HEK293 (cell line): ENCODE measurements at regions not wholly inside any gene's neighbourhood (a gene's known extent, or its start where the extent isn't known, plus 50 kb on each side); places are given as distances from the start of the nearest gene placed in this dataset.

Experiments
- CTCF ChIA-PET: fragments of 350-600 bp; formaldehyde crosslinking; extraction: SDS; loops from one replicate; lab custom pipeline; 2021; ENCODE audit warnings: antibody characterized with exemption; lab: Yijun Ruan, JAX
- POLR2A ChIA-PET: fragments of 300-600 bp; formaldehyde crosslinking; extraction: SDS; loops from one replicate; lab custom pipeline; 2020; ENCODE audit warnings: antibody characterized with exemption, inconsistent platforms; lab: Yijun Ruan, JAX
- H3K27ac ChIP-seq: fragments of 200-500 bp; sonication (Bioruptor generic); 2 replicates; pipeline ENCODE4 v1.5.1; 2014; ENCODE audit warnings: low read depth, low read length, control low read depth, inconsistent platforms; ENCODE audit errors: extremely low read depth
- H3K36me3 ChIP-seq, 2 experiments: fragments of 200-500 bp in 1 of 2; sonication (Bioruptor generic) in 1 of 2; 1 replicate in 1 of 2; 2 replicates in 1 of 2; pipeline ENCODE4 v1.5.1; 2014 to 2017; ENCODE audit warnings: inconsistent platforms in 2 of 2, low read length in 2 of 2; ENCODE audit not compliant: control insufficient read depth in 2 of 2, insufficient read depth in 1 of 2
- H3K4me1 ChIP-seq: fragments of 200-500 bp; sonication (Bioruptor generic); 2 replicates; pipeline ENCODE4 v1.5.1; 2014; ENCODE audit warnings: mild to moderate bottlenecking, low read length, inconsistent platforms; ENCODE audit not compliant: control insufficient read depth, insufficient read depth
- H3K4me3 ChIP-seq: 2 replicates; pipeline ENCODE4 v1.5.1; 2011; ENCODE audit warnings: low read depth, mild to moderate bottlenecking, control low read depth, low read length, moderate library complexity
- H3K9me3 ChIP-seq: fragments of 200-500 bp; sonication (Bioruptor generic); 2 replicates; pipeline ENCODE4 v1.5.1; 2014; ENCODE audit warnings: low read depth, low read length, inconsistent platforms; ENCODE audit not compliant: control insufficient read depth, insufficient read depth
- BCL11A ChIP-seq: fragments of 450-650 bp; formaldehyde crosslinking; IDR thresholded peaks from 2 replicates; pipeline ENCODE4 v1.5.1; 2016; ENCODE audit warnings: low read depth, missing biosample characterization, missing genetic modification characterization
- GLIS1 ChIP-seq: fragments of 450-650 bp; formaldehyde crosslinking; IDR thresholded peaks from 2 replicates; pipeline ENCODE4 v1.5.1; 2016; ENCODE audit warnings: missing biosample characterization, missing genetic modification characterization
- KLF7 ChIP-seq: fragments of 450-650 bp; formaldehyde crosslinking; IDR thresholded peaks from 2 replicates; pipeline ENCODE4 v1.5.1; 2016; ENCODE audit warnings: missing biosample characterization, missing genetic modification characterization, borderline replicate concordance
- REPIN1 ChIP-seq: fragments of 450-650 bp; formaldehyde crosslinking; IDR thresholded peaks from 2 replicates; pipeline ENCODE4 v1.5.1; 2017; ENCODE audit warnings: missing biosample characterization, missing genetic modification characterization, low read depth
- WT1 ChIP-seq: fragments of 450-650 bp; formaldehyde crosslinking; IDR thresholded peaks from 2 replicates; pipeline ENCODE4 v1.5.1; 2016; ENCODE audit warnings: missing biosample characterization, missing genetic modification characterization
- ZFHX2 ChIP-seq: fragments of 450-650 bp; formaldehyde crosslinking; conservative IDR thresholded peaks from 2 replicates; pipeline ENCODE4 v1.5.1; 2016; ENCODE audit warnings: missing biosample characterization, missing genetic modification characterization
- ZNF112 ChIP-seq: fragments of 450-650 bp; formaldehyde crosslinking; IDR thresholded peaks from 2 replicates; pipeline ENCODE4 v1.5.0; 2017; ENCODE audit warnings: missing biosample characterization, missing genetic modification characterization
- ZNF394 ChIP-seq: fragments of 450-650 bp; formaldehyde crosslinking; IDR thresholded peaks from 2 replicates; pipeline ENCODE4 v1.5.1; 2016; ENCODE audit warnings: missing biosample characterization, missing genetic modification characterization, mild to moderate bottlenecking, moderate library complexity, borderline replicate concordance
- ZNF433 ChIP-seq: fragments of 450-650 bp; formaldehyde crosslinking; IDR thresholded peaks from 2 replicates; pipeline ENCODE4 v1.5.1; 2016; ENCODE audit warnings: missing biosample characterization, missing genetic modification characterization, low read depth
- ZNF791 ChIP-seq: fragments of 450-650 bp; formaldehyde crosslinking; IDR thresholded peaks from 2 replicates; pipeline ENCODE4 v1.5.1; 2016; ENCODE audit warnings: missing biosample characterization, missing genetic modification characterization
- ZNF792 ChIP-seq: fragments of 450-650 bp; formaldehyde crosslinking; IDR thresholded peaks from 2 replicates; pipeline ENCODE4 v1.5.1; 2016; ENCODE audit warnings: missing biosample characterization, missing genetic modification characterization
- ZNF843 ChIP-seq: fragments of 450-650 bp; formaldehyde crosslinking; IDR thresholded peaks from 2 replicates; pipeline ENCODE4 v1.5.1; 2016; ENCODE audit warnings: missing biosample characterization, missing genetic modification characterization
- TF ChIP-seq, protein P1 (sequence below): fragments of 450-650 bp; formaldehyde crosslinking; IDR thresholded peaks from 2 replicates; pipeline ENCODE4 v1.5.1; 2016; ENCODE audit warnings: missing biosample characterization, missing genetic modification characterization
- TF ChIP-seq, protein P2 (sequence below): fragments of 450-650 bp; formaldehyde crosslinking; IDR thresholded peaks from 2 replicates; pipeline ENCODE4 v1.5.0; 2017; ENCODE audit warnings: missing biosample characterization, missing genetic modification characterization, borderline replicate concordance
- TF ChIP-seq, protein P3 (sequence below): fragments of 450-650 bp; formaldehyde crosslinking; IDR thresholded peaks from 2 replicates; pipeline ENCODE4 v1.5.1; 2016; ENCODE audit warnings: missing biosample characterization, missing genetic modification characterization
- TF ChIP-seq, protein P4 (sequence below): fragments of 450-650 bp; formaldehyde crosslinking; IDR thresholded peaks from 2 replicates; pipeline ENCODE4 v1.5.1; 2016; ENCODE audit warnings: missing biosample characterization, missing genetic modification characterization
- TF ChIP-seq, protein P5 (sequence below): fragments of 450-650 bp; formaldehyde crosslinking; IDR thresholded peaks from 2 replicates; pipeline ENCODE4 v1.5.1; 2016; ENCODE audit warnings: missing biosample characterization, missing genetic modification characterization
- TF ChIP-seq, protein P6 (sequence below): fragments of 450-650 bp; formaldehyde crosslinking; IDR thresholded peaks from 2 replicates; pipeline ENCODE4 v1.5.1; 2016; ENCODE audit warnings: missing biosample characterization, missing genetic modification characterization

DNA sequence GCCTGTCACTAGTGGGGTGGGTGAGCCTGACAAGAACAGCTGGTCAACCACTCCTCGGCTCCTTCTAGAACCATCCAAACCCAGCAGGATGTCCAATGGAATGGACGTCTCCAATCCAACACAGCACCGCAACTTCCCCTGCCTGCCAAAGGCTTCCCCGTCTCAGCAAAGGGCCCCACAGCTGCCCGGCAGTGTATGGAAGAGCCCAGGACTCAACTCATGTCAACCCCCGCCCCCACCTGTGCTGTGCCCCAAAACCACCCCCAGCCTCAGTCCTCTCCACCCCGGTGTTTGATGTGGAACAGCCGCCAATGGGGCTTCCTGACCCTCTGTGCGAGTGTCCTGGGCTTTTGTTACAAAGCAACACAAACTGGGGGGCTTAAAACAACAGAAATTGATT, 223.8 kb downstream of the CTTN start (continued):
- TF ChIP-seq WT1 (no peak), ZNF792 (tag by site-specific recombination) (no peak), KLF7 (tag by site-specific recombination) (no peak)
- TF ChIP-seq, protein P1, sequence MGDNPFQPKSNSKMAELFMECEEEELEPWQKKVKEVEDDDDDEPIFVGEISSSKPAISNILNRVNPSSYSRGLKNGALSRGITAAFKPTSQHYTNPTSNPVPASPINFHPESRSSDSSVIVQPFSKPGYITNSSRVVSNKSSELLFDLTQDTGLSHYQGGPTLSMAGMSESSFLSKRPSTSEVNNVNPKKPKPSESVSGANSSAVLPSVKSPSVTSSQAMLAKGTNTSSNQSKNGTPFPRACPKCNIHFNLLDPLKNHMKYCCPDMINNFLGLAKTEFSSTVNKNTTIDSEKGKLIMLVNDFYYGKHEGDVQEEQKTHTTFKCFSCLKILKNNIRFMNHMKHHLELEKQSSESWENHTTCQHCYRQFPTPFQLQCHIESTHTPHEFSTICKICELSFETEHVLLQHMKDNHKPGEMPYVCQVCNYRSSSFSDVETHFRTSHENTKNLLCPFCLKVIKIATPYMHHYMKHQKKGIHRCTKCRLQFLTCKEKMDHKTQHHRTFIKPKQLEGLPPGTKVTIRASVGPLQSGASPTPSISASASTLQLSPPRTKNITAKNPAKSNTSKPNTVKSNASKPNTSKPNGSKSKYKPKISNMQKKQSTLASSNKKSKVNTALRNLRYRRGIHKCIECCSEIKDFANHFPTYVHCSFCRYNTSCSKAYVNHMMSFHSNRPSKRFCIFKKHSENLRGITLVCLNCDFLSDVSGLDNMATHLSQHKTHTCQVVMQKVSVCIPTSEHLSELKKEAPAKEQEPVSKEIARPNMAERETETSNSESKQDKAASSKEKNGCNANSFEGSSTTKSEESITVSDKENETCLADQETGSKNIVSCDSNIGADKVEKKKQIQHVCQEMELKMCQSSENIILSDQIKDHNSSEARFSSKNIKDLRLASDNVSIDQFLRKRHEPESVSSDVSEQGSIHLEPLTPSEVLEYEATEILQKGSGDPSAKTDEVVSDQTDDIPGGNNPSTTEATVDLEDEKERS (tag by site-specific recombination): no peak

DNA sequence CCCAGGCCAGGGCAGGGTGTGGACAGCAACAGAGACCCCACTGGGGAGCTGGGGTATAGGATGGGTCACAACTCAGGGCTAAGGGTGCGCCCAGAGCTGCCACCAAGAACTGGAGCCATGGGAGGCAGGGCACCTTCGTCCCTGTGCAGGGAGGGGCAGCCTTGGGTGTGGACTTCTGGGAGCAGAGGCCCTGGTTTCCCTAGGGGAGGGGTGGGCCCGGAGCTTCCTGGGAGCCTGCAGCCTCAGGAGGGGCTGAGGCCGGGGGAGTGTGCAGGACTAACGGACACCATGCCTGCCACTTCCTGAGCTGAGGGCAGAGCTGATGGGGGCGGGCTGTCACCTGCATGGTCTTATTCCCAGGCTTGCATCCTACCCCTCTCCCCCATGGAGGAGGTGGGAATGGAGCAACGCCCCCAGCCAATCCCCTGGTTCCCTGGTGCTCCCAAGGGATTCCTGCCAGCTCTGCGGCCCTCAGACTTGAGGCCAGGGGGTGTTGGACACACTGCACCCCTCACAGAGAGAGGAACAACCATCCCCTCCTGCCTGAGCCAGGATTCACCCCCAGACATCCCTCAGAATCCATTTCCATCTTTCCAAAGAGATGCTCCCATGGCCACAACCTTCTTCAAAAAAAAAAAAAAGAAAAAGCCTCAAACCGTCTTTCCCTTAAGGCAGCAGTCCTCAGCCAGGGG, 225.7 kb downstream of the CTTN start:
- Histone ChIP-seq H3K27ac (no peak overlapping the region), H3K9me3 (no peaks in the 10 kb centered on the region), H3K4me3 (no peak overlapping the region), H3K4me1 (no peaks in the 10 kb centered on the region), H3K36me3 (no peaks in the 10 kb centered on the region)
- TF ChIP-seq BCL11A (tag by site-specific recombination) (no peak), ZNF112 (no peak), ZNF843 (tag by site-specific recombination) (no peak), GLIS1 (no peak), ZNF433 (tag by site-specific recombination) (no peak), ZNF791 (tag by site-specific recombination) (no peak), ZNF394 (tag by site-specific recombination) (no peak), ZFHX2 (tag by site-specific recombination) (no peak), REPIN1 (tag by site-specific recombination) (no peak)
- TF ChIP-seq, protein P2, sequence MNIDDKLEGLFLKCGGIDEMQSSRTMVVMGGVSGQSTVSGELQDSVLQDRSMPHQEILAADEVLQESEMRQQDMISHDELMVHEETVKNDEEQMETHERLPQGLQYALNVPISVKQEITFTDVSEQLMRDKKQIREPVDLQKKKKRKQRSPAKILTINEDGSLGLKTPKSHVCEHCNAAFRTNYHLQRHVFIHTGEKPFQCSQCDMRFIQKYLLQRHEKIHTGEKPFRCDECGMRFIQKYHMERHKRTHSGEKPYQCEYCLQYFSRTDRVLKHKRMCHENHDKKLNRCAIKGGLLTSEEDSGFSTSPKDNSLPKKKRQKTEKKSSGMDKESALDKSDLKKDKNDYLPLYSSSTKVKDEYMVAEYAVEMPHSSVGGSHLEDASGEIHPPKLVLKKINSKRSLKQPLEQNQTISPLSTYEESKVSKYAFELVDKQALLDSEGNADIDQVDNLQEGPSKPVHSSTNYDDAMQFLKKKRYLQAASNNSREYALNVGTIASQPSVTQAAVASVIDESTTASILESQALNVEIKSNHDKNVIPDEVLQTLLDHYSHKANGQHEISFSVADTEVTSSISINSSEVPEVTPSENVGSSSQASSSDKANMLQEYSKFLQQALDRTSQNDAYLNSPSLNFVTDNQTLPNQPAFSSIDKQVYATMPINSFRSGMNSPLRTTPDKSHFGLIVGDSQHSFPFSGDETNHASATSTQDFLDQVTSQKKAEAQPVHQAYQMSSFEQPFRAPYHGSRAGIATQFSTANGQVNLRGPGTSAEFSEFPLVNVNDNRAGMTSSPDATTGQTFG: no peak
- TF ChIP-seq, protein P3, sequence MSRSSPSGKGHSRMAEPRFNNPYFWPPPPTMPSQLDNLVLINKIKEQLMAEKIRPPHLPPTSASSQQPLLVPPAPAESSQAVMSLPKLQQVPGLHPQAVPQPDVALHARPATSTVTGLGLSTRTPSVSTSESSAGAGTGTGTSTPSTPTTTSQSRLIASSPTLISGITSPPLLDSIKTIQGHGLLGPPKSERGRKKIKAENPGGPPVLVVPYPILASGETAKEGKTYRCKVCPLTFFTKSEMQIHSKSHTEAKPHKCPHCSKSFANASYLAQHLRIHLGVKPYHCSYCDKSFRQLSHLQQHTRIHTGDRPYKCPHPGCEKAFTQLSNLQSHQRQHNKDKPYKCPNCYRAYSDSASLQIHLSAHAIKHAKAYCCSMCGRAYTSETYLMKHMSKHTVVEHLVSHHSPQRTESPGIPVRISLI: no peak
- TF ChIP-seq, protein P4, sequence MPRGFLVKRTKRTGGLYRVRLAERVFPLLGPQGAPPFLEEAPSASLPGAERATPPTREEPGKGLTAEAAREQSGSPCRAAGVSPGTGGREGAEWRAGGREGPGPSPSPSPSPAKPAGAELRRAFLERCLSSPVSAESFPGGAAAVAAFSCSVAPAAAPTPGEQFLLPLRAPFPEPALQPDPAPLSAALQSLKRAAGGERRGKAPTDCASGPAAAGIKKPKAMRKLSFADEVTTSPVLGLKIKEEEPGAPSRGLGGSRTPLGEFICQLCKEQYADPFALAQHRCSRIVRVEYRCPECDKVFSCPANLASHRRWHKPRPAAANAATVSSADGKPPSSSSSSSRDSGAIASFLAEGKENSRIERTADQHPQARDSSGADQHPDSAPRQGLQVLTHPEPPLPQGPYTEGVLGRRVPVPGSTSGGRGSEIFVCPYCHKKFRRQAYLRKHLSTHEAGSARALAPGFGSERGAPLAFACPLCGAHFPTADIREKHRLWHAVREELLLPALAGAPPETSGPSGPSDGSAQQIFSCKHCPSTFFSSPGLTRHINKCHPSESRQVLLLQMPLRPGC (tag by site-specific recombination): no peak
- TF ChIP-seq, protein P5, sequence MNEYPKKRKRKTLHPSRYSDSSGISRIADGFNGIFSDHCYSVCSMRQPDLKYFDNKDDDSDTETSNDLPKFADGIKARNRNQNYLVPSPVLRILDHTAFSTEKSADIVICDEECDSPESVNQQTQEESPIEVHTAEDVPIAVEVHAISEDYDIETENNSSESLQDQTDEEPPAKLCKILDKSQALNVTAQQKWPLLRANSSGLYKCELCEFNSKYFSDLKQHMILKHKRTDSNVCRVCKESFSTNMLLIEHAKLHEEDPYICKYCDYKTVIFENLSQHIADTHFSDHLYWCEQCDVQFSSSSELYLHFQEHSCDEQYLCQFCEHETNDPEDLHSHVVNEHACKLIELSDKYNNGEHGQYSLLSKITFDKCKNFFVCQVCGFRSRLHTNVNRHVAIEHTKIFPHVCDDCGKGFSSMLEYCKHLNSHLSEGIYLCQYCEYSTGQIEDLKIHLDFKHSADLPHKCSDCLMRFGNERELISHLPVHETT (tag by site-specific recombination): no peak
- TF ChIP-seq, protein P6, sequence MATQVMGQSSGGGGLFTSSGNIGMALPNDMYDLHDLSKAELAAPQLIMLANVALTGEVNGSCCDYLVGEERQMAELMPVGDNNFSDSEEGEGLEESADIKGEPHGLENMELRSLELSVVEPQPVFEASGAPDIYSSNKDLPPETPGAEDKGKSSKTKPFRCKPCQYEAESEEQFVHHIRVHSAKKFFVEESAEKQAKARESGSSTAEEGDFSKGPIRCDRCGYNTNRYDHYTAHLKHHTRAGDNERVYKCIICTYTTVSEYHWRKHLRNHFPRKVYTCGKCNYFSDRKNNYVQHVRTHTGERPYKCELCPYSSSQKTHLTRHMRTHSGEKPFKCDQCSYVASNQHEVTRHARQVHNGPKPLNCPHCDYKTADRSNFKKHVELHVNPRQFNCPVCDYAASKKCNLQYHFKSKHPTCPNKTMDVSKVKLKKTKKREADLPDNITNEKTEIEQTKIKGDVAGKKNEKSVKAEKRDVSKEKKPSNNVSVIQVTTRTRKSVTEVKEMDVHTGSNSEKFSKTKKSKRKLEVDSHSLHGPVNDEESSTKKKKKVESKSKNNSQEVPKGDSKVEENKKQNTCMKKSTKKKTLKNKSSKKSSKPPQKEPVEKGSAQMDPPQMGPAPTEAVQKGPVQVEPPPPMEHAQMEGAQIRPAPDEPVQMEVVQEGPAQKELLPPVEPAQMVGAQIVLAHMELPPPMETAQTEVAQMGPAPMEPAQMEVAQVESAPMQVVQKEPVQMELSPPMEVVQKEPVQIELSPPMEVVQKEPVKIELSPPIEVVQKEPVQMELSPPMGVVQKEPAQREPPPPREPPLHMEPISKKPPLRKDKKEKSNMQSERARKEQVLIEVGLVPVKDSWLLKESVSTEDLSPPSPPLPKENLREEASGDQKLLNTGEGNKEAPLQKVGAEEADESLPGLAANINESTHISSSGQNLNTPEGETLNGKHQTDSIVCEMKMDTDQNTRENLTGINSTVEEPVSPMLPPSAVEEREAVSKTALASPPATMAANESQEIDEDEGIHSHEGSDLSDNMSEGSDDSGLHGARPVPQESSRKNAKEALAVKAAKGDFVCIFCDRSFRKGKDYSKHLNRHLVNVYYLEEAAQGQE: no peak
- ChIA-PET CTCF (no interaction called here), POLR2A (no interaction called here)
